HFF-Myc (cell line): ENCODE measurements at regions not wholly inside any gene's neighbourhood (a gene's known extent, or its start where the extent isn't known, plus 50 kb on each side); places are given as distances from the start of the nearest gene placed in this dataset.

ENCODE experiments used
- DNase-seq: peaks from one replicate; pipeline ENCODE4 v3.0.0-alpha.2; 2011; ENCODE audit warnings: low read depth; ENCODE audit errors: extremely low read depth
- H3K4me3 ChIP-seq: replicated peaks from 2 replicates; pipeline ENCODE4 v1.5.1; 2011; ENCODE audit warnings: low read depth, mild to moderate bottlenecking, control low read depth, low read length
- CTCF ChIP-seq: IDR thresholded peaks from 2 replicates; pipeline ENCODE4 v1.5.1; 2012; ENCODE audit warnings: mild to moderate bottlenecking, low read depth, low read length, control low read depth; ENCODE audit errors: missing control alignments

DNA sequence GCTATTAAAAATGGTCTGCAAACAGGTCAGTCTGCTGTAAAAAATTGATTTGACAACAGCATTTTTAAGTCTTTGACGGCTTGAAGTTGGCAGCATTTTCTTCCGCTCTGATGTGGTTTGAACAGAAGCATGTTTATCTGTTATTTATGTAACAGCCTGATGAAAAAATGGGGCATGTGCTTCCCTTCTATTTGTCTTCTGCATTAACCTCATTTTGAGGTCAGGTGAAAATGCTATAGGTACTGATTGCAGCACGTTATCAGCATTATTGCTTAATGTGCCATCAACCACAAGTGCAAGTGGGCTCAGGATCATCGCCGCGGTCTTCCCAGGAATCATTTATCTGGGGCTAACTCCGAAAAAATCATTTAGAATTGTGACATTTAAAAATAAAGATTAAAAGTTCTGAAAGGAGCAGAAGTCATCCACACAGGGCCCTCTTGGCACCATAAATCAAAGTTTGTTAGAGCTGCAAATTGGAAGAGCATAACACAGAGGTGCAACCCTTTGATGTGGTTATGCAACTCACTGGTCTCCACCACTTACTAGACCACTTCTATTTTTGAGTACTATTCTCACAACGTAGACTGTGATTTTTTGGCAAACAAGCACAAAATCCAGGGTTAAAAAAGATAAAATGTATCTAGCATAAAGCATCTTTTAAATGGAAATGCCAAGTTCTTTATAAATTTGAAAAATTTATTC lies 307.7 kb downstream of the MDFIC start:
- no peak overlapping the region for H3K4me3 ChIP-seq
- DNase-seq: no peak
- TF ChIP-seq CTCF: no peak

DNA sequence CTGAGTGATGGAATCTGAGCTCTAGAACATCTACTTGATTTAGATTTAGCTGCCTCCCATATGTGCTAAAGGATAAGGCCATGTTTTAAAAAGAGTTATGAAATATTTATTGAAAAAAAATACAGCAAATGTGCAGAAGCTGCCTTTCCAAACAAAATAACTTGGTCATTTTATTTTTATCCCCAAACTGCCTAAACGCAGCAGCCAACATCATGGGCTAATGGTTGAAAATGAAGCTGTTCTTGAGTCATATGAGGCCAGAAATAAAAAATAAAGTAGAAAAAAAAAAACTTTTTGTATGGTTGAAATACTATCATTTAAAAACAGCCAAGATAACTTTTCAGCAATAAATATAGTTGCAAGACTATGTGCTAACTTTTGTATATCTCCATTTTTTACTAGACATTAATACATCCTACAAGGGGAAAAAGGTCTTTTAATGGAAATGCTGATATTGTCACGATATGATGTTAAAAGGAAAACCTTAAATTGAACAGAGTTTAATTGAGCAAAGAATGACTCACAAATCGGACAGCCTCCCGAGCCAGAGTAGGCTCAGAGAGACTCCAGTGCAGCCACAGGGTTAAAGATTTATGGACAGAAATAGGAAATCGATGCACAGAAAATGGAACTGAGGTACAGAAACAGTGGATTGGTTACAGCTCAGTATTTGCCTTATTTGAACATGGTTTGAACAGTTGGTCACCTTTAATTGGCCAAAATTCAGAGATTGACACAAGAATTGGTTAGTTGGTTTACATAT lies 305.8 kb downstream of the MDFIC start:
- no peak for DNase-seq
- H3K4me3 ChIP-seq: no peak overlapping the region
- TF ChIP-seq CTCF: no peak

DNA sequence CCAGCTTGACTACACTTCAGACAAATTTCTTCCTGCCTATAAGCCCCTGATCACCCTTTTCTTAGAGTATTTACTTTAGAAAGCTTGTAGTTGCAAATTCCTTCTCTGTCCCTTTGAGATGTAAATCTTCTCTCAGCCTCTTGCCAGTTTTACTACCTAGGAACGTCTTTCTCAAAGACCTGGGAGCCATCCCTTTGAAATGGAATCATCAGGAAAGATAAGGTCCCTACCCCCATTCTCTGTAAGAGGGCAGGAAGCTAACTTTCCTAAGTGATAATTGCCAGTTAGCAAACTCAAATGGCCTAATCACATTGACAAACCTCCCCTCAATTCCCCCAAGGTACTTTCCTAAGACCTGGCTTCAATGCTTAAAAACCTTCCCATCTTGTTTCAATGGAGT lies 304.5 kb downstream of the MDFIC start:
- TF ChIP-seq CTCF: no peak
- H3K4me3 ChIP-seq: no peak overlapping the region
- no peak for DNase-seq

DNA sequence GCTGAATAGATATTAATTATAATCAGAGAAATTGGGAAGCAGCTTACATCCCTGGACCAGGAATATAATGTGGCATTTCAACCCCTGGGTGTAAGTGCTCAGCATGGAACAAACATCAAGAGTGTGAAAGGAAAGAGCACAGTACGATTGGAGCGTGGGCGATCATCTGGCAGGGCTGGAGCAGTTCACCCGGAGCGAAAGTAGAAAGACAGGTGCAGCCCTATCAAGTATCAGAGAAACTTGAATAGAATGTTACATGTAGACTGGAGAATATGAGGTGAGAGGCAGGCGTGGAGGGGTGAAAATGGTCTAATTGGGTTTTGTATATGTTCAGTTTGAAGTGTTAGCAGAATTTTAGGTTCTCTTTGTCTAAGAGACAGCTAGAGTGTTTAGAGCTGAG lies 303.0 kb downstream of the MDFIC start:
- no peak for TF ChIP-seq CTCF
- H3K4me3 ChIP-seq: no peak overlapping the region
- no peak for DNase-seq

GRCh38 chr7:115223959-115224358 lies 302.1 kb downstream of the MDFIC start:
- DNase-seq: no peak
- no peak for TF ChIP-seq CTCF
- no peak overlapping the region for H3K4me3 ChIP-seq

DNA sequence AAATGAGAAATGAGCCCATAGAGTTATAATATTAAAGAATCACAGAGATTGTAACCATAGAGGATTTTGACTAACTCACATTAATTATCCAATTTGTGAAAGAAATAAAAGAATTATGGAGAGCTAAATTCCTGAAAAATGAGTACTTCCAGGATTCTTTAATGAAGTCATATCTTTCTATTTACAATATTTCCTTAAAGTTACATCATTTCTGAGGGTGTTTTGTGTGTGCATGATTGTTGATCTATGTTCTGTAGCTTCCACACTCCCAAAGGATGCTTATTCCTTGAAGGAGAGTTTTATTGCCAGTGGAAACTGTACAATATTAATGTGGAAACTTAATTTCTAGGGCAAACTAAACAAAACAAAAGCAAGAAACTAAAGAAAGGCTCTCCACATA lies 299.6 kb downstream of the MDFIC start:
- DNase-seq: no peak
- no peak overlapping the region for H3K4me3 ChIP-seq
- no peak for TF ChIP-seq CTCF
